ENCODE measurements at regions not wholly inside any gene's neighbourhood (a gene's known extent, or its start where the extent isn't known, plus 50 kb on each side); places are given as distances from the start of the nearest gene placed in this dataset.

GRCh38 chr9:1538301-1538700, 476.8 kb upstream of the SMARCA2 start:
- TF ChIP-seq SRF (IDR thresholded peaks at IDR 0.05; ENCODE audit: low read depth) (no peak), POLR2AphosphoS5 (IDR thresholded peaks at IDR 0.05; ENCODE audit: low read depth, low read length) (no peak), CTCF (IDR thresholded peaks at IDR 0.05 in 2 of 3, conservative IDR thresholded peaks at IDR 0.05 in 1 of 3; ENCODE audit: borderline replicate concordance in 1 of 3, insufficient read depth in 1 of 3, low read depth in 2 of 3, low read length in 2 of 3) (no peak), TCF7L2 (IDR thresholded peaks at IDR 0.05; ENCODE audit: borderline replicate concordance, extremely low read depth, insufficient read depth, insufficient read length) (no peak)

Data from HCT116 (cell line).